ENCODE measurements at regions not wholly inside any gene's neighbourhood (a gene's known extent, or its start where the extent isn't known, plus 50 kb on each side); places are given as distances from the start of the nearest gene placed in this dataset.

DNA sequence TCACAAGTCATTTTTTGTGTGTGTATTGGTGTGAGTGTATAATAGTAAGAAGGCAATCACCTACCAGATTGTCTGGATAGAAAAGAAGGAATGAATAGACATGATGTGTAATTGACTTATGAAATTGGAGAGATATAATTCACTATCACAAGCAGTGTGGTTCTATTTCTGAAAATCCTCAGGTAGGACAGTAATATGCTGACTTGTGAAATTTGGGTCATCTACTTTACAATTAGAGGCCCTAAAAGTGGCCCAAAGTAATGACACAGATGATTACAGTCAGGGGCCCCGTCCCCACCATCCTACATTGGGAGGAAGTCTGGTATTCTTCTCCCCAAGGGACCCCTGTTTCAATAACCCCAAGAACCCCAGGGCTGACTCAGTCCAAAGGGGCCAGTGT, 73.6 kb upstream of the SELENOK start:
- no peaks in the 10 kb centered on the region for H3K4me1 ChIP-seq (ENCODE audit: control insufficient read depth, insufficient read depth, low read length)
- no peak overlapping the region for H3K4me3 ChIP-seq (ENCODE audit: low read length in 2 of 2)
- peaks cover 6 to 9% of the 10 kb centered on the region in 2 donors for H3K9me3 ChIP-seq (ENCODE audit: control insufficient read depth in 2 of 2, low read length in 2 of 2)
- no peak overlapping the region for H3K9ac ChIP-seq (ENCODE audit: low read length in 2 of 2)
- no peaks in the 10 kb centered on the region for H3K36me3 ChIP-seq (ENCODE audit: control insufficient read depth in 2 of 2, insufficient read depth in 2 of 2, low read length in 2 of 2)
- no peak overlapping the region for H3K27ac ChIP-seq (ENCODE audit: low read length)
- H3K27me3 ChIP-seq (ENCODE audit: control insufficient read depth in 1 of 2, insufficient read depth in 2 of 2, low read length in 2 of 2) = no peaks in the 10 kb centered on the region

DNA sequence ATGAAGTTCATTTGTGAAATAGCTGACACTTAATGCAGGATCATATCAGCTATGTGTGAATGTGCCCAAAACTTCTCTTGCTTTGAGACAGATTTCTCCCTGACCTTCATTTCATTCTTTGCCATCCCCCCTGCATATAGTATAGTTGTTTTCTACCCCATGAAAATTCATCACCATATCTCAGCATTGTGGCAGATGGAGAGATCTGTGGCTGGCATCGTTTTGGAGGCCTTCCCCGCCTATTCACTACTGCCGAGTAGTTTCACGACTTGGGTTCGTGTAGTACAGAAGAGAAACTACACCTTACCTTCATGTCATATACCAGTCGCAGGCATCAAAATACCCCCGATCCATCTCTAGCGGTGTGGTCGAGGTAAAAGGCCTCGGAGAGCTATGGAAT, 66.2 kb upstream of the SELENOK start:
- Histone ChIP-seq H3K9me3 (ENCODE audit: control insufficient read depth in 2 of 2, low read length in 2 of 2) (peaks cover 6% of the 10 kb centered on the region in 2 donors), H3K36me3 (ENCODE audit: control insufficient read depth in 2 of 2, insufficient read depth in 2 of 2, low read length in 2 of 2) (no peaks in the 10 kb centered on the region), H3K27me3 (ENCODE audit: control insufficient read depth in 1 of 2, insufficient read depth in 2 of 2, low read length in 2 of 2) (no peaks in the 10 kb centered on the region), H3K4me1 (ENCODE audit: control insufficient read depth, insufficient read depth, low read length) (no peaks in the 10 kb centered on the region), H3K4me3 (ENCODE audit: low read length in 2 of 2) (no peak overlapping the region), H3K9ac (ENCODE audit: low read length in 2 of 2) (no peak overlapping the region), H3K27ac (ENCODE audit: low read length) (no peak overlapping the region)

DNA sequence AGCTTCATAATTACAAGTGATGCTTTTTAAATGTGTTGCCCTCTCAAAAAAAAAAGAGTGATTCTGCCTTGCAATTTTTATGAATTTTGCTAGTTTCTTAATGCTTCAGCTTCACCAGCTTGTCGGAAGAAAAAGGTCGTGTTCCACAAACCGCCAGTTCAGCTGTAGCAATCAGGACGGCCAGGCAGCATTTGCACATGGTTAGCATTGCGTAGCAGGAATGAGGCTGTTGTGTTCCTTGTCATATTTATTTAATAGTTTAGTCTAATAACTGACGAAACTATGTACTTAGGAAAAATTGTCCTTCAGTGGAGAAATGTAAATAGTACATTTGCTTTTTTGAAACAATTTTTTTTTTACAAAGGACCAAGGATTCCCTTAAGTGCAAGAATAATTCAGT, 64.9 kb upstream of the SELENOK start:
- Histone ChIP-seq H3K27ac (ENCODE audit: low read length) (no peak overlapping the region), H3K4me1 (ENCODE audit: control insufficient read depth, insufficient read depth, low read length) (no peaks in the 10 kb centered on the region), H3K4me3 (ENCODE audit: low read length in 2 of 2) (no peak overlapping the region), H3K9ac (ENCODE audit: low read length in 2 of 2) (no peak overlapping the region), H3K27me3 (ENCODE audit: control insufficient read depth in 1 of 2, insufficient read depth in 2 of 2, low read length in 2 of 2) (no peaks in the 10 kb centered on the region), H3K36me3 (ENCODE audit: control insufficient read depth in 2 of 2, insufficient read depth in 2 of 2, low read length in 2 of 2) (no peaks in the 10 kb centered on the region), H3K9me3 (ENCODE audit: control insufficient read depth in 2 of 2, low read length in 2 of 2) (peaks cover 6% of the 10 kb centered on the region in 2 donors)

DNA sequence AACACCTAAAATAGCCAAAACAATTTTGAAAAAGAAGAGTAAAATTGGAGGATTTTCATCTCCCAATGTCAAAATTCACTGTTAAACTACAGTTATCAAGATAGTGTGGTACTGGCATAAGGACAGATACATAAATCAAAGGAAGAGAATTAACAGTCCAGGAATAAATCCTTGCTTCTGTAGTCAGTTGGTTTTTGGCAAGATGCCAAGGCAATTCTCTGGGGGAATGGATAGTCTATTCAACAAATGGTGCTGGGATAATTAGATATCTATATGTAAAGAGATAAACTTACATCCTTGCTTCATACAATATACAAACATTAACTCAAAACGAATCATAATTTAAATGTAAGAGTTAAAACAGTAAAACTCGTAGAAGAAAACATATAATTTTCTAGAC, 57.9 kb upstream of the SELENOK start:
- Histone ChIP-seq H3K9ac (ENCODE audit: low read length in 2 of 2) (no peak overlapping the region), H3K36me3 (ENCODE audit: control insufficient read depth in 2 of 2, insufficient read depth in 2 of 2, low read length in 2 of 2) (no peaks in the 10 kb centered on the region), H3K27me3 (ENCODE audit: control insufficient read depth in 1 of 2, insufficient read depth in 2 of 2, low read length in 2 of 2) (peaks cover 0 to 3% of the 10 kb centered on the region in 2 donors), H3K4me1 (ENCODE audit: control insufficient read depth, insufficient read depth, low read length) (no peaks in the 10 kb centered on the region), H3K9me3 (ENCODE audit: control insufficient read depth in 2 of 2, low read length in 2 of 2) (no peaks in the 10 kb centered on the region), H3K27ac (ENCODE audit: low read length) (no peak overlapping the region), H3K4me3 (ENCODE audit: low read length in 2 of 2) (no peak overlapping the region)

DNA sequence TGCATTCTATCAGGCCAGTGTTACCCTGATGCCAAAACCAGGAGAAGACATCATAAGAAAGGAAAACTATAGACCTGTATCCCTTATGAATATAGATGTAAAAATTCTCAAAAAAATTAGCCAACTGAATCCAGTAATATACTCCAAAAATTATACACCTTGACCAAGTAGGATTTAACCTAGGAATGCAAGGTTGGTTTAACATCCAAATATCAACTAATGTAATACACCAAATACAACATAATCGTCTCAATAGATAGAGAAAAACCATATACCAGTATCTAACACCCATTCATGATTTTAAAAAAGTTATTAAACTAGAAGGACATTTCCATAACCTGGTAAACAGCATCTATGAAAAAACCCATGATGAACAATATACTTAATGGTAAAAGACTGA, 56.5 kb upstream of the SELENOK start:
- H3K36me3 ChIP-seq (ENCODE audit: control insufficient read depth in 2 of 2, insufficient read depth in 2 of 2, low read length in 2 of 2) = no peaks in the 10 kb centered on the region
- H3K4me1 ChIP-seq (ENCODE audit: control insufficient read depth, insufficient read depth, low read length) = no peaks in the 10 kb centered on the region
- no peak overlapping the region for H3K9ac ChIP-seq (ENCODE audit: low read length in 2 of 2)
- no peaks in the 10 kb centered on the region for H3K9me3 ChIP-seq (ENCODE audit: control insufficient read depth in 2 of 2, low read length in 2 of 2)
- H3K4me3 ChIP-seq (ENCODE audit: low read length in 2 of 2) = no peak overlapping the region
- peaks cover 0 to 3% of the 10 kb centered on the region in 2 donors for H3K27me3 ChIP-seq (ENCODE audit: control insufficient read depth in 1 of 2, insufficient read depth in 2 of 2, low read length in 2 of 2)
- no peak overlapping the region for H3K27ac ChIP-seq (ENCODE audit: low read length)

DNA sequence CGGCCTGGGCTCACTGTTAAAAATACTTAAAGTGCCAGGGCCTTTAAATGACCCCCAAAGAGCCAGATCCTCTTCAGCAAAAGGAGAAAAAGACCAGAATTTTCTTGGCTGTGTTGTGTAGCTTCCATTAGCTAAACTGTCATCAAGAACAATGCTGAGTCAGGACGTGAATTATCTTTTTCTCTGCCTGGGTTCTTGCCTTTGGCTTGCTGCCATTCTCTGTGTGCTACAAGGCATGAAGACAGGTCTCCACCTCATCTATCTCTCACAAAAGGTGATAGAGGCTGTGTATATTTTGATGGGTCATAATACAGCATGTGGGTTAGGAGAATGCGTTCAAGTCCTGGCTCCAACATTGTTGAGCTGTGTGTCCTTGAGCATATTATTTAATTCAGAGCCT, 52.4 kb upstream of the SELENOK start:
- H3K9ac ChIP-seq (ENCODE audit: low read length in 2 of 2) = no peak overlapping the region
- H3K4me3 ChIP-seq (ENCODE audit: low read length in 2 of 2) = no peak overlapping the region
- no peak overlapping the region for H3K27ac ChIP-seq (ENCODE audit: low read length)
- H3K36me3 ChIP-seq (ENCODE audit: control insufficient read depth in 2 of 2, insufficient read depth in 2 of 2, low read length in 2 of 2) = no peaks in the 10 kb centered on the region
- peaks cover 4 to 8% of the 10 kb centered on the region in 2 donors for H3K27me3 ChIP-seq (ENCODE audit: control insufficient read depth in 1 of 2, insufficient read depth in 2 of 2, low read length in 2 of 2)
- no peaks in the 10 kb centered on the region for H3K9me3 ChIP-seq (ENCODE audit: control insufficient read depth in 2 of 2, low read length in 2 of 2)
- no peaks in the 10 kb centered on the region for H3K4me1 ChIP-seq (ENCODE audit: control insufficient read depth, insufficient read depth, low read length)

DNA sequence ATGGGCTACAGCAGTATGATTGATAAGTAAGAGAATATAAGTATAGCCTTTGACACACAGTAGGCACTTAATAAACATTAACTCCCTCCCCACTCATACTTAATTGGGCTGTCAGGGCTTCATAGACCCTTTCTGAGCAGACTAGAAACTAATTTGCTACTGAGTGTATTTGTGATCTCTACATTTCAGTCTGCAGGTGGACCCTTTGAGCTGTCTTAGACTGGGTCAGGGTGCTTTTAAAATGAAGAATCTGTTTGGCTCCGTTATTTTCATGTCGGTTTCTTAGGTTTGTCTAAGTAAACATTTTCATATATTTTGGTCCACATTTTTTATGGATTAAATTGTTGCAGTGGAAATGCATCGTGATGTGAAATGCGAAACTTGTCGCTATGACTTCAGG, 50.3 kb upstream of the SELENOK start:
- Histone ChIP-seq H3K4me1 (ENCODE audit: control insufficient read depth, insufficient read depth, low read length) (no peaks in the 10 kb centered on the region), H3K36me3 (ENCODE audit: control insufficient read depth in 2 of 2, insufficient read depth in 2 of 2, low read length in 2 of 2) (no peaks in the 10 kb centered on the region), H3K9ac (ENCODE audit: low read length in 2 of 2) (no peak overlapping the region), H3K27ac (ENCODE audit: low read length) (no peak overlapping the region), H3K27me3 (ENCODE audit: control insufficient read depth in 1 of 2, insufficient read depth in 2 of 2, low read length in 2 of 2) (peaks cover 4 to 7% of the 10 kb centered on the region in 2 donors), H3K4me3 (ENCODE audit: low read length in 2 of 2) (no peak overlapping the region), H3K9me3 (ENCODE audit: control insufficient read depth in 2 of 2, low read length in 2 of 2) (no peaks in the 10 kb centered on the region)

Data from stomach smooth muscle (tissue), 2 donors.